NCI-H524 treated with DMSO at 0.1 percent for 48 hours (cell line): ENCODE measurements at regions not wholly inside any gene's neighbourhood (a gene's known extent, or its start where the extent isn't known, plus 50 kb on each side); places are given as distances from the start of the nearest gene placed in this dataset.
A peak's percentile ranks its signal among the peaks of the same experiment; 100 is the strongest.

ENCODE experiments used
- DNase-seq: peaks from one replicate; lab custom pipeline; 2025; lab: John Stamatoyannopoulos, UW

- DNase-seq = no peak
Measured at GRCh38 chrX:103158317-103158621, 56.6 kb upstream of the BEX4 start.

GRCh38 chrX:103157496-103158316 lies 57.2 kb upstream of the BEX4 start:
- DNase-seq = peak; percentile 6

GRCh38 chrX:103155201-103155600 lies 59.7 kb upstream of the BEX4 start:
- DNase-seq = no peak

- no peak for DNase-seq
Measured at GRCh38 chrX:103153661-103154060, 60.7 kb upstream of the NXF3 start.

GRCh38 chrX:103151799-103152198 lies 58.9 kb upstream of the NXF3 start:
- DNase-seq = no peak

- no peak for DNase-seq
Measured at GRCh38 chrX:103149652-103150051, 56.7 kb upstream of the NXF3 start.

GRCh38 chrX:103148075-103148474 lies 55.1 kb upstream of the NXF3 start:
- no peak for DNase-seq
